GM23338 (cell line): ENCODE measurements at regions not wholly inside any gene's neighbourhood (a gene's known extent, or its start where the extent isn't known, plus 50 kb on each side); places are given as distances from the start of the nearest gene placed in this dataset.

Experiments
- CREB1 ChIP-seq: fragments of 250-450 bp; sonication (Bioruptor Pico); IDR thresholded peaks from 2 replicates; pipeline ENCODE4 v1.5.0; 2020; ENCODE audit warnings: low read depth, mild to moderate bottlenecking, moderate library complexity
- CTCF ChIP-seq, 2 experiments: fragments of 200-600 bp in 1 of 2; sonication (generic) in 1 of 2; conservative IDR thresholded peaks; 2 replicates each; pipeline versions ENCODE4 v1.5.1 to v1.6.1; 2016 to 2017; ENCODE audit warnings: antibody characterized with exemption in 2 of 2, low read depth in 2 of 2, mild to moderate bottlenecking in 2 of 2, moderate library complexity in 1 of 2
- EZH2 ChIP-seq: fragments of 200-600 bp; sonication (generic); IDR thresholded peaks from one replicate; pipeline ENCODE4 v1.8.0; 2017; ENCODE audit warnings: antibody characterized with exemption, mild to moderate bottlenecking, low read depth; ENCODE audit not compliant: unreplicated experiment
- EZH2phosphoT487 ChIP-seq: fragments of 200-600 bp; sonication (generic); IDR thresholded peaks from one replicate; pipeline ENCODE4 v1.8.1; 2018; ENCODE audit warnings: antibody characterized with exemption; ENCODE audit not compliant: unreplicated experiment
- JUNB ChIP-seq: IDR thresholded peaks from one replicate; pipeline ENCODE4 v1.6.1; 2016; ENCODE audit warnings: antibody characterized with exemption; ENCODE audit not compliant: unreplicated experiment
- NANOG ChIP-seq: IDR thresholded peaks from 2 replicates; pipeline ENCODE4 v1.6.1; 2016; ENCODE audit warnings: antibody characterized with exemption, borderline replicate concordance
- POLR2AphosphoS5 ChIP-seq: IDR thresholded peaks from 2 replicates; pipeline ENCODE4 v1.6.1; 2016; ENCODE audit warnings: antibody characterized with exemption, low read depth
- REST ChIP-seq: IDR thresholded peaks from one replicate; pipeline ENCODE4 v1.6.1; 2018; ENCODE audit warnings: antibody characterized with exemption; ENCODE audit not compliant: unreplicated experiment
- STAT1 ChIP-seq: IDR thresholded peaks from one replicate; pipeline ENCODE4 v1.6.1; 2016; ENCODE audit warnings: antibody characterized with exemption; ENCODE audit not compliant: unreplicated experiment
- ZNF114 ChIP-seq: fragments of 250-450 bp; sonication (Bioruptor Pico); IDR thresholded peaks from 2 replicates; pipeline ENCODE4 v1.5.0; 2020; ENCODE audit warnings: mild to moderate bottlenecking, moderate library complexity
- ZNF331 ChIP-seq: fragments of 250-450 bp; sonication (Bioruptor Pico); IDR thresholded peaks from 2 replicates; pipeline ENCODE4 v1.5.0; 2020; ENCODE audit warnings: low read depth, mild to moderate bottlenecking, moderate library complexity
- TF ChIP-seq, protein P1 (sequence below): IDR thresholded peaks from 2 replicates; pipeline ENCODE4 v1.6.1; 2016; ENCODE audit warnings: antibody characterized with exemption
- TF ChIP-seq, protein P2 (sequence below): fragments of 250-450 bp; sonication (Bioruptor Pico); IDR thresholded peaks from 2 replicates; pipeline ENCODE4 v1.5.0; 2020; ENCODE audit warnings: mild to moderate bottlenecking, moderate library complexity

DNA sequence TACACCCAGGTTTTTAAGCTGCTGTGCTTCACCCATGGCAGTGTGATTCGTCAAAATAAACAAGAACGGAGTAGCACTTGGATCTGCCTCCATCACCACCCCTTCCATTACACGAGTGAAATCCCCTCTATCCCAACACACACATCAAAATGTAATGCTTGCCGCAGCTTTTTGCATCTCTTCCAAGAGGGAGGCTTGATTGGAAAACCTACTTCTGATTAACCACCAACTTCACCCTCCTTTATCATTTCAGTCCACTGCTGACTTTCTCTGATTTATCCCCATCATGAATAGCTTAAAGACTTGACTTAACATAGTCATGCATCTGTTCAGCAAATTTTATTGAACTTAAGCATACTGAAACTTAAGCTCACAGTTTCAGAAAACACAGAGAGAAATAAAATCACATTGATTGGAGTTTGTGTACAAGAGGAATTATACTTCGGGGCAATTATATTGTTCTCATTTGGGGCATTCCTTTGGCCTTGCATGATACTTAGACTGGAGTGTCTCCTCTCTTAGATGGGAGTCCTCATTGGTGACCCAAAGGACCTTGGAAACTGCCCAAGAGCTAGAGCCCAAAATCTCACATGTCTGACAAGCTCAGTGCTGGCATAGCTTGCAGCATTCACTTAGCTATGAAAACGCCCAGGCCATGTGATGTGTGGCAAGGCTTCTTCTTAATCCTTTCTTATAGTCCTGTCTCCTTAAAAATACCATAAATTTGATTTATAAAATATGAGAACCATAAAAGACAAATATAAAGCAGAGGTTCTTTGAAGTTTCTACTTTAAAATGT lies 124.3 kb upstream of the UMPS start:
- TF ChIP-seq POLR2AphosphoS5, result no peak
- TF ChIP-seq CTCF (conservative IDR thresholded peaks at IDR 0.05; ENCODE audit: low read depth in 2 of 2), result no peak
- TF ChIP-seq ZNF331 (CRISPR knock-in tag), result no peak
- no peak for TF ChIP-seq STAT1
- no peak for TF ChIP-seq EZH2
- TF ChIP-seq CREB1 (CRISPR knock-in tag), result no peak
- TF ChIP-seq NANOG, result no peak
- no peak for TF ChIP-seq ZNF114 (CRISPR knock-in tag)
- no peak for TF ChIP-seq JUNB
- no peak for TF ChIP-seq REST
- TF ChIP-seq EZH2phosphoT487, result no peak
- TF ChIP-seq, protein P1, sequence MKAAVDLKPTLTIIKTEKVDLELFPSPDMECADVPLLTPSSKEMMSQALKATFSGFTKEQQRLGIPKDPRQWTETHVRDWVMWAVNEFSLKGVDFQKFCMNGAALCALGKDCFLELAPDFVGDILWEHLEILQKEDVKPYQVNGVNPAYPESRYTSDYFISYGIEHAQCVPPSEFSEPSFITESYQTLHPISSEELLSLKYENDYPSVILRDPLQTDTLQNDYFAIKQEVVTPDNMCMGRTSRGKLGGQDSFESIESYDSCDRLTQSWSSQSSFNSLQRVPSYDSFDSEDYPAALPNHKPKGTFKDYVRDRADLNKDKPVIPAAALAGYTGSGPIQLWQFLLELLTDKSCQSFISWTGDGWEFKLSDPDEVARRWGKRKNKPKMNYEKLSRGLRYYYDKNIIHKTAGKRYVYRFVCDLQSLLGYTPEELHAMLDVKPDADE, result no peak
- TF ChIP-seq, protein P2, sequence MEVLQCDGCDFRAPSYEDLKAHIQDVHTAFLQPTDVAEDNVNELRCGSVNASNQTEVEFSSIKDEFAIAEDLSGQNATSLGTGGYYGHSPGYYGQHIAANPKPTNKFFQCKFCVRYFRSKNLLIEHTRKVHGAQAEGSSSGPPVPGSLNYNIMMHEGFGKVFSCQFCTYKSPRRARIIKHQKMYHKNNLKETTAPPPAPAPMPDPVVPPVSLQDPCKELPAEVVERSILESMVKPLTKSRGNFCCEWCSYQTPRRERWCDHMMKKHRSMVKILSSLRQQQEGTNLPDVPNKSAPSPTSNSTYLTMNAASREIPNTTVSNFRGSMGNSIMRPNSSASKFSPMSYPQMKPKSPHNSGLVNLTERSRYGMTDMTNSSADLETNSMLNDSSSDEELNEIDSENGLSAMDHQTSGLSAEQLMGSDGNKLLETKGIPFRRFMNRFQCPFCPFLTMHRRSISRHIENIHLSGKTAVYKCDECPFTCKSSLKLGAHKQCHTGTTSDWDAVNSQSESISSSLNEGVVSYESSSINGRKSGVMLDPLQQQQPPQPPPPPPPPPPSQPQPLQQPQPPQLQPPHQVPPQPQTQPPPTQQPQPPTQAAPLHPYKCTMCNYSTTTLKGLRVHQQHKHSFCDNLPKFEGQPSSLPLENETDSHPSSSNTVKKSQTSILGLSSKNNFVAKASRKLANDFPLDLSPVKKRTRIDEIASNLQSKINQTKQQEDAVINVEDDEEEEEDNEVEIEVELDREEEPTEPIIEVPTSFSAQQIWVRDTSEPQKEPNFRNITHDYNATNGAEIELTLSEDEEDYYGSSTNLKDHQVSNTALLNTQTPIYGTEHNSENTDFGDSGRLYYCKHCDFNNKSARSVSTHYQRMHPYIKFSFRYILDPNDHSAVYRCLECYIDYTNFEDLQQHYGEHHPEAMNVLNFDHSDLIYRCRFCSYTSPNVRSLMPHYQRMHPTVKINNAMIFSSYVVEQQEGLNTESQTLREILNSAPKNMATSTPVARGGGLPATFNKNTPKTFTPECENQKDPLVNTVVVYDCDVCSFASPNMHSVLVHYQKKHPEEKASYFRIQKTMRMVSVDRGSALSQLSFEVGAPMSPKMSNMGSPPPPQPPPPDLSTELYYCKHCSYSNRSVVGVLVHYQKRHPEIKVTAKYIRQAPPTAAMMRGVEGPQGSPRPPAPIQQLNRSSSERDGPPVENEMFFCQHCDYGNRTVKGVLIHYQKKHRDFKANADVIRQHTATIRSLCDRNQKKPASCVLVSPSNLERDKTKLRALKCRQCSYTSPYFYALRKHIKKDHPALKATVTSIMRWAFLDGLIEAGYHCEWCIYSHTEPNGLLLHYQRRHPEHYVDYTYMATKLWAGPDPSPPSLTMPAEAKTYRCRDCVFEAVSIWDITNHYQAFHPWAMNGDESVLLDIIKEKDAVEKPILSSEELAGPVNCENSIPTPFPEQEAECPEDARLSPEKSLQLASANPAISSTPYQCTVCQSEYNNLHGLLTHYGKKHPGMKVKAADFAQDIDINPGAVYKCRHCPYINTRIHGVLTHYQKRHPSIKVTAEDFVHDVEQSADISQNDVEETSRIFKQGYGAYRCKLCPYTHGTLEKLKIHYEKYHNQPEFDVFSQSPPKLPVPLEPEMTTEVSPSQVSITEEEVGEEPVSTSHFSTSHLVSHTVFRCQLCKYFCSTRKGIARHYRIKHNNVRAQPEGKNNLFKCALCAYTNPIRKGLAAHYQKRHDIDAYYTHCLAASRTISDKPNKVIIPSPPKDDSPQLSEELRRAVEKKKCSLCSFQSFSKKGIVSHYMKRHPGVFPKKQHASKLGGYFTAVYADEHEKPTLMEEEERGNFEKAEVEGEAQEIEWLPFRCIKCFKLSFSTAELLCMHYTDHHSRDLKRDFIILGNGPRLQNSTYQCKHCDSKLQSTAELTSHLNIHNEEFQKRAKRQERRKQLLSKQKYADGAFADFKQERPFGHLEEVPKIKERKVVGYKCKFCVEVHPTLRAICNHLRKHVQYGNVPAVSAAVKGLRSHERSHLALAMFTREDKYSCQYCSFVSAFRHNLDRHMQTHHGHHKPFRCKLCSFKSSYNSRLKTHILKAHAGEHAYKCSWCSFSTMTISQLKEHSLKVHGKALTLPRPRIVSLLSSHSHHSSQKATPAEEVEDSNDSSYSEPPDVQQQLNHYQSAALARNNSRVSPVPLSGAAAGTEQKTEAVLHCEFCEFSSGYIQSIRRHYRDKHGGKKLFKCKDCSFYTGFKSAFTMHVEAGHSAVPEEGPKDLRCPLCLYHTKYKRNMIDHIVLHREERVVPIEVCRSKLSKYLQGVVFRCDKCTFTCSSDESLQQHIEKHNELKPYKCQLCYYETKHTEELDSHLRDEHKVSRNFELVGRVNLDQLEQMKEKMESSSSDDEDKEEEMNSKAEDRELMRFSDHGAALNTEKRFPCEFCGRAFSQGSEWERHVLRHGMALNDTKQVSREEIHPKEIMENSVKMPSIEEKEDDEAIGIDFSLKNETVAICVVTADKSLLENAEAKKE (CRISPR knock-in tag), result no peak
